Osteoblast (primary cell): ENCODE measurements at regions not wholly inside any gene's neighbourhood (a gene's known extent, or its start where the extent isn't known, plus 50 kb on each side); places are given as distances from the start of the nearest gene placed in this dataset.

Experiments used
- DNase-seq: peaks from one replicate; pipeline ENCODE4 v3.0.0; 2011; ENCODE audit warnings: low spot score, mixed read lengths; ENCODE audit not compliant: insufficient read length; ENCODE audit errors: missing footprints
- H2AFZ ChIP-seq: 2 replicates; pipeline ENCODE4 v1.6.0; 2011; ENCODE audit warnings: mild to moderate bottlenecking, low read length
- H3K27ac ChIP-seq: 2 replicates; pipeline ENCODE4 v1.5.1; 2011; ENCODE audit warnings: mild to moderate bottlenecking, low read depth, low read length, moderate library complexity
- H3K27me3 ChIP-seq: 2 replicates; pipeline ENCODE4 v1.6.0; 2012; ENCODE audit warnings: mild to moderate bottlenecking, control low read depth, inconsistent platforms, low read length, moderate library complexity; ENCODE audit not compliant: insufficient read depth
- H3K36me3 ChIP-seq: 2 replicates; pipeline ENCODE4 v1.5.1; 2011; ENCODE audit warnings: mild to moderate bottlenecking, low read length, control low read depth, moderate library complexity; ENCODE audit not compliant: insufficient read depth
- H3K4me1 ChIP-seq: 2 replicates; pipeline ENCODE4 v1.5.1; 2011; ENCODE audit warnings: mild to moderate bottlenecking, low read length, control low read depth, moderate library complexity; ENCODE audit not compliant: insufficient read depth
- H3K4me2 ChIP-seq: 2 replicates; pipeline ENCODE4 v1.6.0; 2011; ENCODE audit warnings: mild to moderate bottlenecking, low read length; ENCODE audit not compliant: insufficient read depth
- H3K4me3 ChIP-seq: fragments of 200-600 bp; sonication (generic); 3 replicates; pipeline ENCODE4 v1.5.1; 2012; ENCODE audit warnings: mild to moderate bottlenecking, low read length, inconsistent platforms; ENCODE audit not compliant: insufficient read depth
- H3K79me2 ChIP-seq: 2 replicates; pipeline ENCODE4 v1.6.0; 2012; ENCODE audit warnings: mild to moderate bottlenecking, low read length, control low read depth, inconsistent platforms; ENCODE audit not compliant: insufficient read depth
- H3K9me3 ChIP-seq: 2 replicates; pipeline ENCODE4 v1.5.1; 2011; ENCODE audit warnings: low read depth, low read length, control low read depth
- H4K20me1 ChIP-seq: 2 replicates; pipeline ENCODE4 v1.6.0; 2012; ENCODE audit warnings: mild to moderate bottlenecking, low read length, control low read depth; ENCODE audit not compliant: insufficient read depth
- TF ChIP-seq, protein P1 (sequence below): IDR thresholded peaks from 2 replicates; pipeline ENCODE4 v1.5.1; 2011; ENCODE audit warnings: mild to moderate bottlenecking, low read depth, low read length, moderate library complexity; ENCODE audit errors: extremely low read depth

- no peaks in the 10 kb centered on the region for H3K9me3 ChIP-seq
- no peak overlapping the region for H3K27ac ChIP-seq
- no peak overlapping the region for H3K4me2 ChIP-seq
- H3K4me1 ChIP-seq = no peaks in the 10 kb centered on the region
- H3K27me3 ChIP-seq = no peaks in the 10 kb centered on the region
- TF ChIP-seq, protein P1, sequence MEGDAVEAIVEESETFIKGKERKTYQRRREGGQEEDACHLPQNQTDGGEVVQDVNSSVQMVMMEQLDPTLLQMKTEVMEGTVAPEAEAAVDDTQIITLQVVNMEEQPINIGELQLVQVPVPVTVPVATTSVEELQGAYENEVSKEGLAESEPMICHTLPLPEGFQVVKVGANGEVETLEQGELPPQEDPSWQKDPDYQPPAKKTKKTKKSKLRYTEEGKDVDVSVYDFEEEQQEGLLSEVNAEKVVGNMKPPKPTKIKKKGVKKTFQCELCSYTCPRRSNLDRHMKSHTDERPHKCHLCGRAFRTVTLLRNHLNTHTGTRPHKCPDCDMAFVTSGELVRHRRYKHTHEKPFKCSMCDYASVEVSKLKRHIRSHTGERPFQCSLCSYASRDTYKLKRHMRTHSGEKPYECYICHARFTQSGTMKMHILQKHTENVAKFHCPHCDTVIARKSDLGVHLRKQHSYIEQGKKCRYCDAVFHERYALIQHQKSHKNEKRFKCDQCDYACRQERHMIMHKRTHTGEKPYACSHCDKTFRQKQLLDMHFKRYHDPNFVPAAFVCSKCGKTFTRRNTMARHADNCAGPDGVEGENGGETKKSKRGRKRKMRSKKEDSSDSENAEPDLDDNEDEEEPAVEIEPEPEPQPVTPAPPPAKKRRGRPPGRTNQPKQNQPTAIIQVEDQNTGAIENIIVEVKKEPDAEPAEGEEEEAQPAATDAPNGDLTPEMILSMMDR = no peak
- H3K4me3 ChIP-seq = no peak overlapping the region
- DNase-seq = no peak
- H3K36me3 ChIP-seq = no peaks in the 10 kb centered on the region
- no peak overlapping the region for H2AFZ ChIP-seq
- no peaks in the 10 kb centered on the region for H3K79me2 ChIP-seq
- no peaks in the 10 kb centered on the region for H4K20me1 ChIP-seq
Measured at GRCh38 chr4:36997727-36998126, 246.8 kb upstream of the NWD2 start.

- H3K9me3 ChIP-seq = no peaks in the 10 kb centered on the region
- H3K36me3 ChIP-seq = no peaks in the 10 kb centered on the region
- no peaks in the 10 kb centered on the region for H3K4me1 ChIP-seq
- DNase-seq = no peak
- TF ChIP-seq, protein P1 = no peak
- H3K4me2 ChIP-seq = no peak overlapping the region
- H3K27me3 ChIP-seq = no peaks in the 10 kb centered on the region
- no peak overlapping the region for H3K4me3 ChIP-seq
- H4K20me1 ChIP-seq = no peaks in the 10 kb centered on the region
- no peak overlapping the region for H3K27ac ChIP-seq
- H2AFZ ChIP-seq = no peak overlapping the region
- H3K79me2 ChIP-seq = no peaks in the 10 kb centered on the region
Measured at GRCh38 chr4:37000281-37000680, 244.3 kb upstream of the NWD2 start.

GRCh38 chr4:37001688-37002436 is 242.7 kb upstream of the NWD2 start:
- H3K36me3 ChIP-seq = no peaks in the 10 kb centered on the region

GRCh38 chr4:37002625-37003024 is 241.9 kb upstream of the NWD2 start:
- no peak for DNase-seq
- Histone ChIP-seq H3K9me3 (no peaks in the 10 kb centered on the region), H3K27me3 (no peaks in the 10 kb centered on the region), H3K27ac (no peak overlapping the region), H3K4me1 (no peaks in the 10 kb centered on the region), H3K36me3 (no peaks in the 10 kb centered on the region), H3K79me2 (no peaks in the 10 kb centered on the region), H3K4me3 (no peak overlapping the region), H3K4me2 (no peak overlapping the region), H2AFZ (no peak overlapping the region), H4K20me1 (no peaks in the 10 kb centered on the region)
- TF ChIP-seq, protein P1 = no peak

More at GRCh38 chr4:37001688-37002436, 242.7 kb upstream of the NWD2 start:
- no peak overlapping the region for H3K4me2 ChIP-seq
- H3K27ac ChIP-seq = no peak overlapping the region
- no peaks in the 10 kb centered on the region for H3K79me2 ChIP-seq
- no peaks in the 10 kb centered on the region for H3K9me3 ChIP-seq
- no peak overlapping the region for H2AFZ ChIP-seq
- no peaks in the 10 kb centered on the region for H3K27me3 ChIP-seq
- H3K4me1 ChIP-seq = no peaks in the 10 kb centered on the region
- DNase-seq = no peak
- no peak overlapping the region for H3K4me3 ChIP-seq
- TF ChIP-seq, protein P1 = no peak
- H4K20me1 ChIP-seq = no peaks in the 10 kb centered on the region
